H1 (cell line): ENCODE measurements at regions not wholly inside any gene's neighbourhood (a gene's known extent, or its start where the extent isn't known, plus 50 kb on each side); places are given as distances from the start of the nearest gene placed in this dataset.

ENCODE experiments used
- CTCF ChIA-PET: fragments of 300-600 bp; sonication (Branson Sonifier 250); formaldehyde crosslinking; loops from one replicate; lab custom pipeline; 2021; ENCODE audit not compliant: partially characterized antibody; lab: Charles Lee
- POLR2A ChIA-PET: fragments of 300-600 bp; sonication (Branson Sonifier 250); formaldehyde crosslinking; loops from one replicate; lab custom pipeline; 2021; ENCODE audit warnings: inconsistent platforms; ENCODE audit not compliant: partially characterized antibody; lab: Charles Lee
- DNase-seq, 2 experiments: peaks; one replicate each; pipeline versions ENCODE4 v3.0.0 to v3.0.0-alpha.2; 2010 to 2022; ENCODE audit warnings: low spot score in 2 of 2, low read depth in 1 of 2, mixed read lengths in 1 of 2
- FAIRE-seq: peaks from 2 replicates; lab custom pipeline; 2011; peaks lifted over from hg19 to GRCh38; lab: Jason Lieb, UNC
- H2AFZ ChIP-seq: 2 replicates; pipeline ENCODE4 v1.8.1; 2012; ENCODE audit warnings: low read length, inconsistent platforms
- H2AK5ac ChIP-seq: 2 replicates; pipeline ENCODE4 v1.6.1; 2013; ENCODE audit warnings: low read depth, low read length
- H2BK120ac ChIP-seq: replicated peaks from 2 replicates; pipeline ENCODE3; 2013; ENCODE audit warnings: low read depth, low read length, inconsistent platforms
- H2BK12ac ChIP-seq: 2 replicates; pipeline ENCODE4 v1.6.1; 2013; ENCODE audit warnings: low read depth, low read length
- H2BK15ac ChIP-seq: 2 replicates; pipeline ENCODE4 v1.6.1; 2013; ENCODE audit warnings: low read length
- H2BK20ac ChIP-seq: 2 replicates; pipeline ENCODE4 v1.6.1; 2013; ENCODE audit warnings: low read length
- H2BK5ac ChIP-seq: 2 replicates; pipeline ENCODE4 v1.6.1; 2013; ENCODE audit warnings: low read depth, low read length
- H3K14ac ChIP-seq: 2 replicates; pipeline ENCODE4 v1.6.1; 2013; ENCODE audit warnings: inconsistent platforms; ENCODE audit not compliant: insufficient read length
- H3K18ac ChIP-seq: 2 replicates; pipeline ENCODE4 v1.6.1; 2013; ENCODE audit warnings: low read length; ENCODE audit errors: extremely low read depth
- H3K23ac ChIP-seq: 2 replicates; pipeline ENCODE4 v1.6.1; 2013; ENCODE audit warnings: inconsistent platforms; ENCODE audit not compliant: insufficient read length
- H3K23me2 ChIP-seq: 2 replicates; pipeline ENCODE4 v1.6.1; 2013; ENCODE audit warnings: low read depth, low read length
- H3K27ac ChIP-seq: 2 replicates; pipeline ENCODE4 v1.6.1; 2011; ENCODE audit warnings: low read depth, low read length, inconsistent platforms
- H3K27me3 ChIP-seq, 4 experiments: replicated peaks in 1 of 4; 1 replicate in 1 of 4; 2 replicates in 3 of 4; pipeline versions ENCODE4 v1.6.1 to v1.8.1; 2011 to 2013; ENCODE audit warnings: low read length in 3 of 4, mild to moderate bottlenecking in 3 of 4, inconsistent platforms in 2 of 4, mixed read lengths in 2 of 4, moderate library complexity in 1 of 4; ENCODE audit not compliant: control insufficient read depth in 3 of 4, insufficient read depth in 3 of 4; ENCODE audit errors: extremely low read depth in 1 of 4
- H3K36me3 ChIP-seq, 4 experiments: 2 replicates each; pipeline versions ENCODE4 v1.6.1 to v1.8.1; 2011 to 2013; ENCODE audit warnings: mild to moderate bottlenecking in 4 of 4, low read length in 3 of 4, moderate library complexity in 2 of 4, control low read depth in 1 of 4, inconsistent platforms in 1 of 4; ENCODE audit not compliant: insufficient read depth in 4 of 4, control insufficient read depth in 2 of 4
- H3K4ac ChIP-seq: replicated peaks from 2 replicates; pipeline ENCODE3; 2013; ENCODE audit warnings: low read length, low read depth, mixed read lengths, inconsistent platforms; ENCODE audit not compliant: insufficient read length
- H3K4me1 ChIP-seq, 4 experiments: replicated peaks in 1 of 4; 1 replicate in 1 of 4; 2 replicates in 3 of 4; pipeline versions ENCODE4 v1.6.1 to v1.8.1; 2011 to 2013; ENCODE audit warnings: low read length in 3 of 4, inconsistent platforms in 2 of 4, mixed read lengths in 1 of 4; ENCODE audit not compliant: insufficient read depth in 4 of 4, control insufficient read depth in 3 of 4
- H3K4me2 ChIP-seq, 2 experiments: 2 replicates each; pipeline versions ENCODE4 v1.6.1 to v1.8.1; 2011 to 2013; ENCODE audit warnings: low read depth in 2 of 2, low read length in 2 of 2, control low read depth in 1 of 2, inconsistent platforms in 1 of 2, mild to moderate bottlenecking in 1 of 2; ENCODE audit not compliant: insufficient read depth in 1 of 2
- H3K4me3 ChIP-seq, 4 experiments: fragments of 200-600, 300-600 bp in 1 of 4; sonication (generic), shearing (Covaris generic), sonication (Bioruptor Twin) in 1 of 4; 2 replicates each; pipeline versions ENCODE4 v1.5.1 to v1.8.1; 2011 to 2016; ENCODE audit warnings: low read length in 4 of 4, low read depth in 3 of 4, control low read depth in 2 of 4, inconsistent platforms in 2 of 4, mild to moderate bottlenecking in 2 of 4, mixed read lengths in 1 of 4, moderate library complexity in 1 of 4; ENCODE audit not compliant: insufficient read depth in 2 of 4; ENCODE audit errors: extremely low read depth in 1 of 4
- H3K56ac ChIP-seq: replicated peaks from 2 replicates; pipeline ENCODE3; 2013; ENCODE audit warnings: low read depth, mild to moderate bottlenecking, mixed read lengths, low read length, inconsistent platforms; ENCODE audit not compliant: insufficient read length
- H3K79me1 ChIP-seq: 2 replicates; pipeline ENCODE4 v1.6.1; 2013; ENCODE audit warnings: low read depth, low read length, control low read depth
- H3K79me2 ChIP-seq, 2 experiments: 2 replicates each; pipeline versions ENCODE4 v1.6.1 to v1.8.1; 2012 to 2013; ENCODE audit warnings: low read length in 2 of 2, mild to moderate bottlenecking in 2 of 2, inconsistent platforms in 1 of 2; ENCODE audit not compliant: insufficient read depth in 2 of 2, control insufficient read depth in 1 of 2
- H3K9ac ChIP-seq, 4 experiments: replicated peaks in 1 of 4; 1 replicate in 1 of 4; 2 replicates in 3 of 4; pipeline versions ENCODE4 v1.6.1 to v1.8.1; 2011 to 2013; ENCODE audit warnings: low read depth in 3 of 4, low read length in 3 of 4, control low read depth in 2 of 4, mild to moderate bottlenecking in 2 of 4, moderate library complexity in 2 of 4, inconsistent platforms in 1 of 4; ENCODE audit errors: extremely low read depth in 1 of 4
- H3K9me3 ChIP-seq, 2 experiments: 2 replicates each; pipeline versions ENCODE4 v1.6.1 to v1.8.1; 2012 to 2013; ENCODE audit warnings: mild to moderate bottlenecking in 2 of 2, moderate library complexity in 2 of 2, control low read depth in 1 of 2, inconsistent platforms in 1 of 2, low read depth in 1 of 2, low read length in 1 of 2, mixed read lengths in 1 of 2; ENCODE audit not compliant: insufficient read depth in 2 of 2
- H4K20me1 ChIP-seq, 2 experiments: replicated peaks in 1 of 2; 2 replicates each; pipeline versions ENCODE3 to v1.8.1; 2011 to 2013; ENCODE audit warnings: inconsistent platforms in 2 of 2, low read length in 2 of 2, mild to moderate bottlenecking in 1 of 2; ENCODE audit not compliant: insufficient read depth in 2 of 2, control insufficient read depth in 1 of 2
- H4K5ac ChIP-seq: 2 replicates; pipeline ENCODE4 v1.6.1; 2013; ENCODE audit warnings: low read length, low read depth, mixed read lengths, inconsistent platforms; ENCODE audit not compliant: insufficient read length
- H4K8ac ChIP-seq: 2 replicates; pipeline ENCODE4 v1.8.0; 2013; ENCODE audit warnings: mild to moderate bottlenecking, moderate library complexity, low read length, inconsistent platforms; ENCODE audit not compliant: insufficient read depth; ENCODE audit errors: extremely low read depth
- H4K91ac ChIP-seq: replicated peaks from 2 replicates; pipeline ENCODE3; 2013; ENCODE audit warnings: low read length, mixed read lengths, inconsistent platforms; ENCODE audit not compliant: insufficient read length
- ATF2 ChIP-seq: IDR thresholded peaks from 2 replicates; pipeline ENCODE4 v1.6.1; 2012; ENCODE audit warnings: low read length, inconsistent platforms
- CBX8 ChIP-seq: fragments of 300-800, 300-1000 bp; sonication (generic); IDR thresholded peaks from 2 replicates; pipeline ENCODE4 v1.7.1; 2016; ENCODE audit warnings: low read depth, low read length, borderline replicate concordance
- CTBP2 ChIP-seq: IDR thresholded peaks from 2 replicates; pipeline ENCODE4 v1.7.0; 2011; ENCODE audit warnings: borderline replicate concordance, mild to moderate bottlenecking, moderate library complexity, mixed read lengths, low read length; ENCODE audit not compliant: insufficient read depth, insufficient read length
- KDM1A ChIP-seq: fragments of 200-600, 300-600 bp; sonication (generic); IDR thresholded peaks from 2 replicates; pipeline ENCODE4 v1.7.1; 2016; ENCODE audit warnings: mild to moderate bottlenecking, low read length, borderline replicate concordance
- KDM5A ChIP-seq: fragments of 200-600 bp; IDR thresholded peaks from 2 replicates; pipeline ENCODE4 v1.7.1; 2012; ENCODE audit warnings: mild to moderate bottlenecking, low read length, inconsistent platforms, mixed read lengths
- POLR2A ChIP-seq, 2 experiments: IDR thresholded peaks; 1 replicate in 1 of 2; 2 replicates in 1 of 2; pipeline ENCODE4 v1.6.1; 2011; ENCODE audit warnings: low read depth in 2 of 2, low read length in 2 of 2, mild to moderate bottlenecking in 2 of 2; ENCODE audit errors: control extremely low read depth in 1 of 2
- ZNF274 ChIP-seq: IDR thresholded peaks from 2 replicates; pipeline ENCODE4 v1.7.0; 2012; ENCODE audit warnings: low read length, borderline replicate concordance; ENCODE audit errors: extremely low read depth
- WGBS, 2 experiments: shearing (Covaris generic) in 1 of 2; methylation state at CpG; one replicate each; pipeline versions ENCODE4 v1.1.6 to v1.1.7; 2013 to 2015; ENCODE audit warnings: low lambda C conversion rate in 2 of 2, mixed read lengths in 2 of 2, inconsistent platforms in 1 of 2, low coverage in 1 of 2, missing lambda C conversion rate in 1 of 2; ENCODE audit not compliant: insufficient replicate concordance in 2 of 2, insufficient coverage in 1 of 2, insufficient read length in 1 of 2; ENCODE audit errors: extremely low coverage in 1 of 2, missing lambda C conversion rate in 1 of 2; 5-methylcytosine and 5-hydroxymethylcytosine counted together

- Histone ChIP-seq H3K4ac (no peak overlapping the region), H3K9ac (no peak overlapping the region), H2BK20ac (no peak overlapping the region), H4K8ac (no peak overlapping the region), H3K27me3 (no peaks in the 10 kb centered on the region), H3K18ac (no peak overlapping the region), H4K20me1 (no peaks in the 10 kb centered on the region), H4K5ac (no peak overlapping the region), H3K23ac (no peak overlapping the region), H2BK5ac (no peak overlapping the region), H2AFZ (no peak overlapping the region), H4K91ac (no peak overlapping the region), H3K9me3 (peaks cover 0 to 5% of the 10 kb centered on the region in 2 experiments; a peak in 1 of 4 replicates), H3K27ac (no peak overlapping the region), H2BK120ac (no peak overlapping the region), H3K4me1 (no peaks in the 10 kb centered on the region)
- WGBS, 2 experiments, result 90% methylated on average over 5 of the region's 5 CpGs; no CpG with 5 or more reads in 1 of the 2 experiments
- POLR2A ChIA-PET, result no interaction called here
- no peak for DNase-seq
- no peak for TF ChIP-seq KDM5A
- no peak for TF ChIP-seq ATF2
- TF ChIP-seq POLR2A (IDR thresholded peaks at IDR 0.05; ENCODE audit: control extremely low read depth in 1 of 2, low read depth in 2 of 2, low read length in 2 of 2), result no peak
- no peak for TF ChIP-seq CTBP2
- no peak for TF ChIP-seq ZNF274
- no peak for TF ChIP-seq KDM1A
- TF ChIP-seq CBX8, result no peak
- TF ChIP-seq, all 59 proteins: peak for 0
- Histone ChIP-seq H3K23me2 (no peaks in the 10 kb centered on the region), H3K14ac (no peak overlapping the region), H2BK15ac (no peak overlapping the region), H3K36me3 (no peaks in the 10 kb centered on the region), H3K79me2 (no peaks in the 10 kb centered on the region), H3K4me3 (no peak overlapping the region), H3K56ac (no peak overlapping the region), H3K79me1 (no peaks in the 10 kb centered on the region), H3K4me2 (no peak overlapping the region), H2AK5ac (no peak overlapping the region), H2BK12ac (no peak overlapping the region)
- CTCF ChIA-PET, result no interaction called here
- FAIRE-seq, result no peak
These were observed 199.2 kb upstream of the NT5E start for GRCh38 chr6:85250586-85251220.
